HG02642 (cell line): ENCODE measurements at regions not wholly inside any gene's neighbourhood (a gene's known extent, or its start where the extent isn't known, plus 50 kb on each side); places are given as distances from the start of the nearest gene placed in this dataset.

Experiments
- ATAC-seq: cut with Tn5 transposase; IDR thresholded peaks from one replicate; pipeline ENCODE4 v1.9.1; 2021; ENCODE audit warnings: mild to moderate bottlenecking; ENCODE audit not compliant: unreplicated experiment, poor library complexity

DNA sequence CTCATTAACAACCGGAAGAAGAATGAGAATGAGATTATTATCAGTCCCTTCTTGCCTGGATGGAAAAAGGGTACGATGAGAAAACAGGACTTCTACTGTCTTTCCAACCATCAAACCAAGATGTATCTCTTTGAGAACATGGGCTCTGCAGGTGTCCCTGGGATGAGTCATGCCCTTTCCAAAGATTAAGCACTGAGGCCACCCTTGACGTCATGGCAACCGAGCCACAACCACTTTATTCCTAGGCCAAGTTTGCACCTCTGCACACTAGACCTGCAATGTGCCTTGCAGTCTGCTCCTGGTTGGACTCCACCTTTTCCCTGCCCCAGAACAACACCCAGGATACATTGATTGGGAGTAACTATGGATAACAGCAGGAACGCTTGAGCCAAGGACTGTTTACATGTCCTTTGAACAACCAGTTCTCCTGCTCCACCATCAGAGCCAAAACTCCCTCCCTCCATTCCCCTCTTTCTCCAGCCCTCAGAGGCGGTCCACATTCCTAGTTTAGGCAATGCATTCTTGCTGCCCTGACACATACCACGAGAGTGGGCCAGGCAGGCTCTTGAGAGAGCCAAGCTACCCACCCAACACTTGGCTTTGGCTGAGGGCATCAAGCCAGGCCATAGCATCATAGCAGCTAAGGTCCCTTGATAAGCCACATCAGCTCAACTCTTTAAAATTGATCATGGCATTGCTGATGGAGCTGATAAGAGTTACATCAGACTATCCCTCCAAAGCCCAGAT, 310.7 kb downstream of the TNS1 start:
- ATAC-seq: no peak

DNA sequence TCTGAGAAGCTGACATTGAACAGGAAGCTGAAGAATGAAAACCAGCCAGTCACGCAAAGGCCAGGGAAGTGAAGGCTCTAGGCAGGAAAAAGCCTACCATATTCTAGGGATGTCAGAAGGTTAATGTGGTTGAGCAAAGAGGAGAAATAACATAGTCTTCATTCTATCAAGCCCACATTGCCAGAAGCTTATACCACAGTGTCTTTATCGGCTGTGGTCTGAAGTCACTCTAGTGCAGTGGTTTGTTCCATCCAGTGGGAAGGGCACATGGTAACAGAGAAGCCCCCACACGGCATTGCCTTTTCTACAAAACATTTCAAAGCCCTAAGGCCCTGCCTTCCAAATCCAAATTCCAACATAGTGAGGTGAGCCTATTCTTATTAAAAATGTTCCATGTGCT, 311.3 kb downstream of the TNS1 start:
- no peak for ATAC-seq

DNA sequence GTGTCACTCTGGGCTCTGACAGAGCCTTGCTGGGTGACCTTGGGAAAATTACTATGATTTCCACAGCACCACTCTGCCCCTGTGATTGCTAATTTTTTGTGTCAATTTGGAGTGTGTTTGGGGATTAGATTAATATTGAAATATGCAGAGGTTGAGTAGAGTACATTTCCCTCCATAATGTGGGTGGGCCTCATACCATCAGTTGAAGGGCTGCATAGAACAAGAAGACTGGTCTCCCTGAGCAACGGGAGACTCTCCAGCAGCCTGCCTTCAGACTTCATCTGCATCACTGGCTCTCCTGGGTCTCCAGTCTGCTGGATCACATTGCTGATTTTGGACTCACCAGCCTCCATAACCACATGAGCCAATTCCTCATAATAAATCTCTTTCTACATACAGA, 313.7 kb downstream of the TNS1 start:
- ATAC-seq: no peak

DNA sequence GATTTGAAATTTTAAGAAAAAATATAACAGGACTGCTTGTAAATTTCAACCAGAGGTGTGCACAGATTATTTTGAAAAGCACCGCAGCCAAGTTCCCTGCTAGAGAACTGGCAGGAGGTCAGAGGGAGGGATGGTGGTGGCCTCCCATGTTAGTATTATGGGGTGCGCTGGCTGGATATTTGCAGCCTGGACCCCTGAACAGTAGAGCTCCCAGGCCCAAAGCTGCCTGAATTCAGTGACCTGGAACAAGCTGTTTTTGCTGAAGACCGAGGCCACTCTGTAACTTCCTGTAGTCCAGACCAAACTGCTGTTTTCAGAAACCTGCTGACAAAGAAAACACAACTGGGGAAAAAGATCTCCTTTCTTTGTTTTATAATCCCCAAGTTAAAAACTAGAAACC, 314.3 kb downstream of the TNS1 start:
- ATAC-seq: no peak

DNA sequence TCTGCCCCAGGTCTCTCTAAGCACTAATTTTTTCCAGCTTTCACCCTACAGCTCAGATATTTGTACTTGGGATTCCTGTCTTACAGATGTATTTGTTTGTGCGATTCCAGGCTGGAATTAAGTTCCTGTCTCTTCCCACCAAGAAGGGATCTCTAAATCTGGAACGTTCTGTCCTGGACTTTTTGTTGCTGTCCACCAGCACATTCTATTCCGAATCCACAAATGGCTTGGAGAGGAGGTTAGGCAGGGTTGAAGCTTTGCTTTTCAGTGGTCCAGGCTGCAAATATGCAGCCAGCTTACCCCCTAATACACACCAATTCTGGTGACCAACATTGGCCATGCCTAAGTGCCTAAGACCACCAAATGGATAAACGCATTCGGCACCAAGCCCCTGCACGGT, 315.0 kb downstream of the TNS1 start:
- ATAC-seq: no peak

DNA sequence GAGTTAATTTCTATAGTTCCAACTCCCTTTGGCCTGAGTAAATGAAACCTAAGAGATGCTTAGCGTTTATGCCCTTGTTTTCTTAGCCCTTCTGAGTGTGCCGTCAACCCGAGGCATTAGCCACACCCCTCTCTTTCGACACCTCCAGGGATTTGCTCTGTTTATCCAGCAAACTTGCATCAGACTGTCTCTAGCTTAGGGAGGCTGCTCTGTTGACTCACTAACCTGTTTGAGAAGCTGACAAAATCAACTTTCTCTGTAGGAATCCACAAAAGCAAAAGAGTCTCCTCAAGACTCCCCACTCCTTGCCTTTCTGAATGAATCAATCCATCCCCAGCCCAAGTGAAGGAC, 317.6 kb downstream of the TNS1 start:
- no peak for ATAC-seq

DNA sequence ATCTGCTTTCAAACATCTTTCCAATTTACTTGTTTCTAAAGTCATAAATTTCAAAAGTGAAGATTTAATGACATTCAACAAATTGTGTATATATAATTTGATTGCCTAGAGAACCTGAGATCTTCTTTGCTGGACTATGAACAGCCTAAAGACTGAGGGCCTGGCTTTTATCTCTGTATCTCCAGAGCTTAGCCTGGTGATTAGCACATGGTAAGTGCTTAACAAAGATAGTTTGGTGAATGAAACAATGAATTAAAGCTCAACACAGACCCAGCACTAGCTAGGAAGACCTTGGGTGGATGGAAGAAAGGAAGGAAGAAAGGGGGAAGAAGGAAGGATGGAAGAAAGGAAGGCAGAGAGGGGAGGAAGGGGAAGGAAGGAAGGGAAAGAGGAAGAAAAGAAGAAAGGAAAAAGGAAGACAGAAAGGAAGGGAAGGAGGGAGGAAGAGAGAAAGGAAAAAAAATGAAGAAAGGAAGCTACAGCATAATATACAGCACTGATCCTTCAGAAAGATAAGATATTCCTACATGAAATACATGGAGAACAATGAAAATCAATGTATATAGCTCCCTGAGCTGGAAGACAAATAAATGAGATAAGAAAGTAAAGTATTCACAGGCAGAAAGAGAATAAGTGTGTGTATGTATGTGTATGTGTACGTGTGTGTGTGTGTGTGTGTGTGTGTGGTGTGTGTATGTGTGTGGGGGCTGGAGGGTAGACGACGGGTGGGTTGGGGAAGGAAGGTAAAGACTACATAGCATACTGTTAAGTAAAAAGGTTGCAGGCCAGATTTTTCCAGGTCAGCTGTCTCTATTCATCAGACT, 318.2 kb downstream of the TNS1 start:
- ATAC-seq: no peak

DNA sequence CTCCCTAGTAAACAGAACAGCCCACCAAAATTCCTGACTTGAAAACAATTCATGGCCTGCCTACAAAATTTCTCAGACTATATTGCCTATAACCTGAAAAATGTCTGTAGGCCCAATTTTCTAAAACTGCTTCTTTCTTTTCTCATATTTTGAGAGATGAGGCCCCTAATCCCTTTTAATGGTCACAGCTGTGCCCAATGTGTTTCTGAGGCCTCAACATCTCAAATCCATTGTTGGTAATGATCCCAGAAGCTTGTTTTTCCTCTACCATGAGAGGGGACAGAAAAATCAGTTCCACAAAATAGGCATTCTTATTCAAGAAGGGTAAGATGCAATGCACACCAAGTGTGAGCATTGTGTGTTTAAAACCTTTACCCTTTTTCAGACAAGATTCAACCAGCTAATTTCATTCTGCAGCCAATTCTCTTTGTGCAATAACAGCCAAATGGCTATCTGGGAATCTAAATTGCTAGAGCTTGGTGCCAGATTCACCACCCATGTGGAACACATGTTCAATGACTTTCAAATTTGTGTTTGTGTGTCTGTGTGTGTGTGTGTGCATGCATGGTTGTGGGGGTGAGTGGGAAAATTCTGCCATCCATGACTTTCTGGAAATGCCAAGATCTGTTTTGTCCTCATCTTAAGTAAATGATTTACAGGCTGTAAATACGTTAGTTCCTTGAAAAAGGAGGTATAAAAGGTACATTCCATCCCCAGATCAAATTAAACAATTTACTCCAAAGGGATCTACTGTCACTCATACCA, 319.5 kb downstream of the TNS1 start:
- no peak for ATAC-seq

DNA sequence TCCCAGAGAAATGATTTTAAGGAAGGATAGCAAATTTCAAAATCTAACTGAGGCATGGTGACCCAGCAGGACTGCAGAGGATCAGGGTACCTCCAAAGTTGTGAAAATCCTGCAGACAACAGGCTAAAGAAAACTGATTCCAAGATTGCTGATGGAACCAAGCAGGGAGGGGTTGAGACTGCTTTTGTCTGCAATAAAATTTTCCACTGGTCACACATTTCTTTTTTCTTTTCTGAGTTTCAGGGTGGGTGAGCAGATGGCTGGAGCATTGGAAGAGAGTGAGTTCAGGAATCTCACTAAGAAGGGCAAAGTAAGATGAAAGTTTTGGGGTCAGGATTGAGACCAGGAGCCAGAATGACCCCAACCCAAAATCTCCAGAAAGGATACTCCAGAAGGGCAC, 321.0 kb downstream of the TNS1 start:
- no peak for ATAC-seq

DNA sequence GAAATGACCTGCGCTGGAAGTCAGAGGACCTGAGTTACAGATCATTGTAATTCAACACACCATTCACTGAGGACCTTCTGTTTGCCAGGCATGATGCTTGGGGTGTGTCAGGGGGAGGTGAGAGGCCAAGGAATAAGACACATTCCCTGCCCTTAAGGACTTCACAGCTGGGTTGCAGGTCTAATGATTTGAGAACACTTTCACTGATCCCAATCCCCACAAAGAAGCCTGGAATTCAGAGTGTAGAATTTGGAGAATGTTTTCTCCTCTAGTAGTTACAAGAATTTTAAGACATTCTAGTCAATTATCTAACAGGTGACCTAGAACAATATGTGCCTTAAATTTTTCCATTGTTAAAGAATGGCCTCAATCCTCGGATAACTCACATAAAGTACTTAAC, 322.4 kb downstream of the TNS1 start:
- ATAC-seq: no peak

DNA sequence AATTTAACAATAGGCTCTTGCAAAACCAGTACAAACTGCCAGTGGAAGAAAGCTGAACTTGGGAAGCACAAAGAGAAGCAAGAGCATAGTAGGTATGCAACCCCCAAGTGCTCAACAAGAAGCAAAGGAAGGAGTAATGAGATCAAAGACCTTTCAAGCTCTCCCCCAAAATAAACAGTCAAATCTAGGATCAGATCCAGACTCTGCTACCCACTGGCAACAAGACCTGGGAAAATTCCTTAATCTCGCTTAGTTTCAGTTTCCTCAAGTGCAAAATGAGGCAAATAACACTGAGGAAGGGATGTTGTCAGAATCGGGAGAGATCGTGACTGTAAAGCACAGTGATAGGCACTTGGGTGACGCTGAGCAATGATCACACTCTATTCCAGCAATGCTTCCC, 329.2 kb downstream of the TNS1 start:
- ATAC-seq: no peak

DNA sequence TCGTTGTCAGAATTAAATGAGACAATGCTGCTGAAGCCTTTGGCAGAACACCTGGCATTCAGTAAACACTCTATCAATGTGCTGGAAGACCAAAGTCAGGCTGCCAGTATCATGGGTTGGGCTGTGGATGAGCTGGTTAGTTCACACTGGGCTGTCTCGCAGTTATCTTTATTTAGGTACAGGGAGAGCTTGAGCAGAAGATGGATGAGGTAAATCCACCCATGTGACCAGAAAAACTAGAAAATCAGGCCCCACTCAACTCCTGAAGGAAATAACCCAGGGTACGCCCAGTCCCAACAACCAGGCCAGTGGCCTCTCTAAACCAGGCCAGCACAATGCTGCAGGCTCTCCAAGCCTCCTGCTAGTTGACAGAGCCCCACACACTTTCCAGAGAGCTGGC, 330.3 kb downstream of the TNS1 start:
- no peak for ATAC-seq

DNA sequence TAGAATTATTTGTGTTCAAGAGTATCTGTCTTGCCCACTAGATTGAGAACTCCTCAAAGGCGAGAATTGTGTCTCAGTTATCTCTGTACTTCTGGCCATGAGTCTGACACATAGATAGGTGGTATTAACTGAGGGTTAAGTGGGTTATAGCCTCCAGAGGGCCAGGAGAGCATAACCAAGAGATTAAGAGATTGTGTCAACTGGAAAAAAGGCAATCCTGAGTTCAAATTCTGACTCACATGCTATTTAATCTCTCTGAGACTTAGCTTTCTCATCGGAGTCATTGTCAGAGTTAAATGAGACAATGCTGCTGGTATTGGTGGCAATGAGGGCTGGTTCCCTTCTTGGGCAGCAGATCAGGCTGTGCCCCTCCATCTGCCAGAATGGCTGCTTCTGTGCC, 330.9 kb downstream of the TNS1 start:
- no peak for ATAC-seq

DNA sequence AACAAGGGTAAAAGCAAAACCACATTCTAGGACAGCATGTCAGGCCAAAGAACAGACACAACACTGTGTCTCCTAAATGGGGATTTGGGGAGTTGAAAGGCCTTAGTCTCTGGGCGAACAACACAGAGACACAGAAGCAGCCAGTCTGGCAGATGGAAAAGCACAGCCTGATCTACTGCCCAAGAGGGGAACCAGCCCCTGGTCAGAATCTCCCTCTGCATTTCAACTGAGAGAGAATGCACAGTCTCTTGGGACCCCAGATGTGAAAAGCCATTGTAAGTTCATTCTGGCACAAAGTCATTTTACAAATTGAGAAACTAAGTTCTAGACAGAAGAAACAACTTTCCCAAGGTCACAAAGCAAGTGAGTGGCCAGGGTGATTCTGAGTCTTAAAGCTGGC, 331.7 kb downstream of the TNS1 start:
- ATAC-seq: no peak

DNA sequence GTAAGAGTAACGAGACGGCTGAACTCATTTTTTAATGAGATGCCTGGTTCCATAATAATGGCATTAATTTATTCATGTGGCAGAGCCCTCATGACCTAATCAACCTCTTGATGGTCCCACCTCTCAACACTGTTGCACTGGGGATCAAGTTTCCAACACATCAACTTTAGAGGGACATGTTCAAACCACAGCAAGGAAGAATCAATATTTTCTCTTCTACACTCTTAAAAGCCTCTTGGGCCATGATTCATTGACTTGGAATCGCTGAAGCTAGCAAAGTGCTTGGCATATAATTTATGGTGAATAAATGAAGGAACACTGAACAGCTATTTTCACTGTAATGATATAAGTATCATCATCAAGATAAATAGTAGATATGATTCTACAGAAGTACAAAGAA, 333.0 kb downstream of the TNS1 start:
- no peak for ATAC-seq

DNA sequence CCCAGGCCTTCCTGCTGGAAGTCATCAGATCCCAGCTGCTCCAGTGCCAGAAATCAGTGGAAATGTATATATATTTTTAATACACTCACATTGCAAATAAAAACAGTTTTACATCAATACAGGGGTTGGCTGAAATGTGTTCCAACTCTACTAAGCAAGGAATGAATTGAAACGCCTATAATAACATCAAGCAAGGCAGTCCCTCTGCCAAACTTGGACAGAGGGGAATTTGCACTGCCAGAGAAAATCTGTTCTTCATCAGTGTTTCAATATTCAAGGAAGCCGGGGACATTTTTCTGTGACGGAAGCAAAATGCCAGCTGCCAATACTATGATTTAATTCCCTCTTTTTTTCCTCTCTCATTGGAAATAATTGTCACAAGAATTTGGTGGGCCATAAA, 335.3 kb downstream of the TNS1 start:
- ATAC-seq: no peak

DNA sequence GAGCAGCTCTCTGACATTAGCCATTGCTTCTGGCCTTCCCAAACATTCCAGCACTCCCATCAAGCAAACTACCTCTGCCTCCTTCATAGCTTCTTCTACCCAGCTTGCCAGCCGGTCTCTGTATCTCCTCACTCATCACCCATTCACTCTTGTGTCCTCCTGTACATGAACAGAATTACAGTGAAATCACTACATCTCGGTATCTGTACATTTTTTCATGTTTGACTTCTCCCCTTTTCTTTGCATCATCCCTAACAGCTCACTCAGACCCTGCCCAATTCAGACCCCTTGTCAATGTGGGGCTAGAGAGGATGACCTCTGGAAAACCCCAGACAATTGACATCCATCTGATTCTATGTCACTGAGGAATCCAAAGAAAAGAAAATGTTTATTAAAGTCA, 335.8 kb downstream of the TNS1 start:
- no peak for ATAC-seq

DNA sequence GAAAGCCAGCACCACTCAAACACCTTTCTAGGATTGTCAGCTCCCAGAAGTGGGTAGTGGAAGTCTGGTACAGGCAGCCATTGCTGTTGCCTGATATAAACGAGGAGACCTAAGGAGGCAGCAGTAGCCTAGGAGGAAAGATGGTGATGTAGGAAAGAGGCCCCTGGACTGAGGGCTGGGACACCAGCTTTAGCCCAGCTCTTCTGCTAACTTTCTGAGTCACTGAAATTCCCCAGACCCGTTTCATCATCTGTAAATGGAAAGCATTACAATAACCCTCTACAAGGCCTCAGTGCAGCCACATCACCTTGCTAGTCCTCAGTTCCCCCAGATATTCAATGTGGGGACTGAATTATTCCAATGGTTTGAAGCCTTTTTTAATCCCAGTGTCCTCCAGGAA, 336.5 kb downstream of the TNS1 start:
- ATAC-seq: no peak

DNA sequence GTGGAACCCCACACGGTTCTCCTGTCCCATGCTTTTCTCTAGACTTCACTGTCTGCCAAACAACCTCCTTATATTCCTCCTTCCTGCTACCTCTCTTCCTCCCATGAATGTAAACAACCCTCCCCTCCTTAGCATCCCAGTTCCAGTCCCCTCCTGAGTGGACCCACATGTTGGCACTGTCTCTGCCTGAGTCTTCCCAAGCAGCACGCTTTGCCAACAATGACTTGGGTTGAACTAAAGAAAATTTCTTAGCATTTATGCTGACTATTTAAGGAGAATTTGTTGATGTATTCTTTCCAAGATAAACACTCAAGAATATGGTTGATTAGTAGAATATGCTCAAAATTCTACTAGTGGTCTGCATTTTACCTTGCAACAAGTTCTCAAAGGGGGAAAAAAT, 338.0 kb downstream of the TNS1 start:
- ATAC-seq: no peak

DNA sequence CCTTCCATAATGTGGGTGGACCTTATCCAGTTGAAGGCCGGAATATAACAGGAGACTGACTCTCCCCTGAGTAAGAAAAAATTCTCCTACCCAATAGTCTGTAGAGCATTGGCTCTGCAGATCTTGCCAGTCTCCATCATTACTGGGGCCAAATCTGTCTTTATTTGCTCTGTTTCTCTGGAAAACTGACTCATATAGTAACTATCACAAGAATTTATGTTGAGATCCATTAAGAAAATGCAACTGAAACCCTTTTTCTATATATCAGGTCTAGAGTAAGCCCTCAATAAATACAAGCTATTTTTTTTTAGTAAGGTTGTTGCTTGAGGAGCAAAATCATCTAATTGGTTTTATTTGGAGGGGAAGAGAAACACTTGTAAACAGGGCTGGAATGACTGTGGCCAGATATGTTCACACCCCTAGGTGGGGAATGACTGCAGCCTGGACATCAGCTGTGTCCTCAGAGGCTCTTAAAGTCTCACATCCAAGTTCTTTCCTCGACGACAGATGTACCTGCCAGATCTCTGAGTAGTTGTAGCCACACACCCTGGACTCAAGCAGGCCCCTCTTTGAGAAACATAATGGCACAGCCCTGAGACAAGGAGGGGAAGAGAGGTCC, 339.7 kb downstream of the TNS1 start:
- no peak for ATAC-seq

DNA sequence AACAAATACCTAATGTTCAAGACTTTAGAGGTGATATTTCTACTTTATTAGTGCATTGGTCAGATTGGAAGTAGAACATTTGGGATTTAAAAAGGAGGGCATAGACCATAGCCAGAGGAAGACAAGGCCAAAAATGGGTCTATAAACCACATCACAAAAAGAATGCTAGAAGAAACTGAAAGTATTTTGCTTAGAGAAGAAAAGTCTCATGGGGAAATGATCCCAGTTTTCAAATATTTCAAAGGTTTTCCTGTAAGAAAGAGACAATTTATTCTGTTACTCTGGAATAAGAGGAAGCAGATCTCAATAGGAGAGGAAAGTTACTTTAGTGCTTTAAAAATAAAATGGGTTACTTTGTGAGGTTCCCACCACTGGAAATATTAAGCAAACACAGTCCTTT, 341.4 kb downstream of the TNS1 start:
- ATAC-seq: no peak
